SK-N-SH (cell line): ENCODE measurements at regions not wholly inside any gene's neighbourhood (a gene's known extent, or its start where the extent isn't known, plus 50 kb on each side); places are given as distances from the start of the nearest gene placed in this dataset.
A peak's percentile ranks its signal among the peaks of the same experiment; 100 is the strongest.

Source experiments
- CTCF ChIA-PET: fragments of 300-600, 350-600 bp; formaldehyde crosslinking; extraction: SDS; loops from one replicate; lab custom pipeline; 2021; lab: Yijun Ruan, JAX
- POLR2A ChIA-PET: fragments of 350-600 bp; sonication (Branson Sonifier 250); formaldehyde crosslinking; extraction: SDS; loops from one replicate; lab custom pipeline; 2020; ENCODE audit warnings: antibody characterized with exemption, inconsistent platforms; lab: Yijun Ruan, JAX
- DNase-seq: peaks from one replicate; pipeline ENCODE4 v3.0.0; 2012
- H2AFZ ChIP-seq: fragments of 200-600 bp; sonication (generic); 2 replicates; pipeline ENCODE4 v1.8.1; 2016; ENCODE audit warnings: antibody characterized with exemption, mild to moderate bottlenecking, low read depth
- H3F3A ChIP-seq: fragments of 200-600 bp; sonication (generic); replicated peaks from 2 replicates; pipeline ENCODE3; 2016; ENCODE audit warnings: antibody characterized with exemption, mild to moderate bottlenecking; ENCODE audit not compliant: insufficient read depth
- H3K27ac ChIP-seq, 2 experiments: fragments of 200-500 bp in 1 of 2; fragments of 200-600 bp in 1 of 2; sonication (Bioruptor generic) in 1 of 2; sonication (generic), shearing (Covaris generic) in 1 of 2; 2 replicates each; pipeline versions ENCODE4 v1.5.1 to v1.6.1; 2014 to 2016; ENCODE audit warnings: low read depth in 2 of 2, inconsistent platforms in 1 of 2, low read length in 1 of 2, mild to moderate bottlenecking in 1 of 2, mixed read lengths in 1 of 2
- H3K27me3 ChIP-seq: fragments of 200-600 bp; sonication (generic), shearing (Covaris generic); 2 replicates; pipeline ENCODE4 v1.6.1; 2016; ENCODE audit warnings: mixed run types; ENCODE audit not compliant: insufficient read depth
- H3K36me3 ChIP-seq, 2 experiments: fragments of 200-500 bp in 1 of 2; fragments of 200-600 bp in 1 of 2; sonication (Bioruptor generic) in 1 of 2; sonication (generic) in 1 of 2; replicated peaks in 1 of 2; 2 replicates each; pipeline versions ENCODE3 to v1.5.1; 2014 to 2016; ENCODE audit warnings: low read length in 1 of 2, mild to moderate bottlenecking in 1 of 2; ENCODE audit not compliant: insufficient read depth in 2 of 2, control insufficient read depth in 1 of 2
- H3K4me1 ChIP-seq, 2 experiments: fragments of 200-500 bp in 1 of 2; fragments of 200-600 bp in 1 of 2; sonication (Bioruptor generic) in 1 of 2; sonication (generic), shearing (Covaris generic) in 1 of 2; 2 replicates each; pipeline versions ENCODE4 v1.5.1 to v1.6.1; 2014 to 2016; ENCODE audit warnings: low read depth in 1 of 2, low read length in 1 of 2, mixed run types in 1 of 2; ENCODE audit not compliant: insufficient read depth in 2 of 2, control insufficient read depth in 1 of 2
- H3K4me2 ChIP-seq: fragments of 200-600 bp; sonication (generic), shearing (Covaris generic); 2 replicates; pipeline ENCODE4 v1.6.1; 2017; ENCODE audit warnings: mixed run types
- H3K4me3 ChIP-seq, 2 experiments: fragments of 200-500 bp in 1 of 2; fragments of 200-600 bp in 1 of 2; sonication (Bioruptor generic) in 1 of 2; sonication (generic), shearing (Covaris generic) in 1 of 2; 2 replicates each; pipeline versions ENCODE4 v1.5.1 to v1.8.1; 2014 to 2016; ENCODE audit warnings: low read depth in 2 of 2, inconsistent platforms in 1 of 2, low read length in 1 of 2, mild to moderate bottlenecking in 1 of 2, mixed read lengths in 1 of 2, moderate library complexity in 1 of 2
- H3K79me2 ChIP-seq: fragments of 200-600 bp; sonication (generic); 2 replicates; pipeline ENCODE4 v1.8.1; 2017; ENCODE audit warnings: mild to moderate bottlenecking; ENCODE audit not compliant: insufficient read depth
- H3K9ac ChIP-seq: fragments of 200-600 bp; sonication (generic); 2 replicates; pipeline ENCODE4 v1.6.1; 2017; ENCODE audit warnings: mixed run types
- H3K9me2 ChIP-seq: fragments of 200-600 bp; sonication (generic); 2 replicates; pipeline ENCODE4 v1.6.1; 2017; ENCODE audit warnings: mixed run types
- H3K9me3 ChIP-seq: fragments of 200-600 bp; sonication (generic); 2 replicates; pipeline ENCODE4 v1.6.1; 2017; ENCODE audit warnings: mixed run types, mild to moderate bottlenecking, moderate library complexity
- H4K20me1 ChIP-seq: fragments of 200-600 bp; sonication (generic); 2 replicates; pipeline ENCODE4 v1.6.1; 2017; ENCODE audit warnings: mild to moderate bottlenecking, mixed run types; ENCODE audit not compliant: insufficient read depth
- ELF1 ChIP-seq: IDR thresholded peaks from 2 replicates; pipeline ENCODE4 v1.4.0; 2012
- FOSL2 ChIP-seq: IDR thresholded peaks from 2 replicates; pipeline ENCODE4 v1.4.0; 2012; ENCODE audit warnings: low read depth, mild to moderate bottlenecking, moderate library complexity, borderline replicate concordance
- FOXJ3 ChIP-seq: sonication (generic); formaldehyde crosslinking; IDR thresholded peaks from 2 replicates; pipeline ENCODE4 v1.5.1; 2020; ENCODE audit warnings: mild to moderate bottlenecking, missing genetic modification reagents
- FOXM1 ChIP-seq: IDR thresholded peaks from 2 replicates; pipeline ENCODE4 v1.4.0; 2012; ENCODE audit warnings: low read depth, mild to moderate bottlenecking
- GABPA ChIP-seq: IDR thresholded peaks from 2 replicates; pipeline ENCODE4 v1.4.0; 2012; ENCODE audit warnings: low read depth, mild to moderate bottlenecking
- JUND ChIP-seq: IDR thresholded peaks from 2 replicates; pipeline ENCODE4 v1.4.0; 2012
- NRF1 ChIP-seq: IDR thresholded peaks from 2 replicates; pipeline ENCODE4 v1.6.1; 2012; ENCODE audit warnings: low read depth, mild to moderate bottlenecking, low read length
- POLR2AphosphoS5 ChIP-seq: IDR thresholded peaks from 2 replicates; pipeline ENCODE4 v1.6.1; 2012; ENCODE audit warnings: low read depth, low read length
- RAD21 ChIP-seq: IDR thresholded peaks from 2 replicates; pipeline ENCODE4 v1.6.1; 2012; ENCODE audit warnings: mild to moderate bottlenecking, low read length
- RXRA ChIP-seq: IDR thresholded peaks from 2 replicates; pipeline ENCODE4 v1.4.0; 2012; ENCODE audit warnings: low read depth, mild to moderate bottlenecking, borderline replicate concordance
- SIN3A ChIP-seq: IDR thresholded peaks from 2 replicates; pipeline ENCODE4 v1.6.1; 2012; ENCODE audit warnings: low read depth, mild to moderate bottlenecking, low read length, moderate library complexity, borderline replicate concordance
- SMC3 ChIP-seq: IDR thresholded peaks from 2 replicates; pipeline ENCODE4 v1.6.1; 2012; ENCODE audit warnings: low read depth, low read length, improper control_type of control experiment
- TCF12 ChIP-seq: IDR thresholded peaks from 2 replicates; pipeline ENCODE4 v1.4.0; 2012
- WGBS: methylation state at CpG from one replicate; pipeline ENCODE4 v1.1.6; 2017; ENCODE audit warnings: low lambda C conversion rate; 5-methylcytosine and 5-hydroxymethylcytosine counted together
- TF ChIP-seq, protein P1 (sequence below): fragments of 150-350 bp; IDR thresholded peaks from 2 replicates; pipeline ENCODE4 v1.6.1; 2017; ENCODE audit warnings: antibody characterized with exemption, low read length, low read depth, borderline replicate concordance
- TF ChIP-seq, protein P2 (sequence below): fragments of 200-600 bp; sonication (generic); IDR thresholded peaks from 2 replicates; pipeline ENCODE4 v1.6.1; 2017; ENCODE audit warnings: antibody characterized with exemption, mild to moderate bottlenecking, moderate library complexity
- TF ChIP-seq, protein P3 (sequence below): IDR thresholded peaks from 2 replicates; pipeline ENCODE4 v1.4.0; 2012; ENCODE audit warnings: low read depth, borderline replicate concordance
- TF ChIP-seq, protein P4 (sequence below): IDR thresholded peaks from 2 replicates; pipeline ENCODE4 v1.4.0; 2012; ENCODE audit warnings: low read depth, borderline replicate concordance
- TF ChIP-seq, protein P5 (sequence below): IDR thresholded peaks from 2 replicates; pipeline ENCODE4; 2012
- TF ChIP-seq, protein P6 (sequence below): IDR thresholded peaks from 2 replicates; pipeline ENCODE4 v1.6.1; 2012; ENCODE audit warnings: mild to moderate bottlenecking, low read depth, low read length, moderate library complexity

DNA sequence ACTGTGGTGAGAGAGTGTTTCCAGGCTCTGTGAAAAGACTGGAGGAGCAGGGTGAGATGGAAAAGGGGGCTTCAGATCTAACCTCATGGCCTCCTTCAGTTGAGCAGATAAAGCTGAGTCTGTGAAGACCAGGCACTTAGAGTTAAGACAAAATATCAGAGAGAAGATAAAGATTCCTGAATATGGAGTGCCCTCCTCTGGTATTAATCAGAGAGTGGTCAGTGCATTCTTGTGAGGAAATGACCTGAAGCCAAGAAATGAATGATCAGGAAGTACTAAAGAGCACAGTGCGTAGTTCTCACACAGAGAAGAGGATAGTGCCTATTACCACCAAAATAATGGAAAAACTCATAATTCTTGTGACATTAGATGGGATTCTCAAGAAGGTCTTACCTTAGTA is 1417.0 kb upstream of the ACO1 start:
- TF ChIP-seq RAD21: peak; percentile 71
- TF ChIP-seq SMC3: peak; percentile 52
- TF ChIP-seq JUND: no peak
- no peak for TF ChIP-seq FOXM1
- TF ChIP-seq, protein P1, sequence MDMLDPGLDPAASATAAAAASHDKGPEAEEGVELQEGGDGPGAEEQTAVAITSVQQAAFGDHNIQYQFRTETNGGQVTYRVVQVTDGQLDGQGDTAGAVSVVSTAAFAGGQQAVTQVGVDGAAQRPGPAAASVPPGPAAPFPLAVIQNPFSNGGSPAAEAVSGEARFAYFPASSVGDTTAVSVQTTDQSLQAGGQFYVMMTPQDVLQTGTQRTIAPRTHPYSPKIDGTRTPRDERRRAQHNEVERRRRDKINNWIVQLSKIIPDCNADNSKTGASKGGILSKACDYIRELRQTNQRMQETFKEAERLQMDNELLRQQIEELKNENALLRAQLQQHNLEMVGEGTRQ: no peak
- TF ChIP-seq FOXJ3 (CRISPR knock-in tag): no peak
- TF ChIP-seq, protein P2, sequence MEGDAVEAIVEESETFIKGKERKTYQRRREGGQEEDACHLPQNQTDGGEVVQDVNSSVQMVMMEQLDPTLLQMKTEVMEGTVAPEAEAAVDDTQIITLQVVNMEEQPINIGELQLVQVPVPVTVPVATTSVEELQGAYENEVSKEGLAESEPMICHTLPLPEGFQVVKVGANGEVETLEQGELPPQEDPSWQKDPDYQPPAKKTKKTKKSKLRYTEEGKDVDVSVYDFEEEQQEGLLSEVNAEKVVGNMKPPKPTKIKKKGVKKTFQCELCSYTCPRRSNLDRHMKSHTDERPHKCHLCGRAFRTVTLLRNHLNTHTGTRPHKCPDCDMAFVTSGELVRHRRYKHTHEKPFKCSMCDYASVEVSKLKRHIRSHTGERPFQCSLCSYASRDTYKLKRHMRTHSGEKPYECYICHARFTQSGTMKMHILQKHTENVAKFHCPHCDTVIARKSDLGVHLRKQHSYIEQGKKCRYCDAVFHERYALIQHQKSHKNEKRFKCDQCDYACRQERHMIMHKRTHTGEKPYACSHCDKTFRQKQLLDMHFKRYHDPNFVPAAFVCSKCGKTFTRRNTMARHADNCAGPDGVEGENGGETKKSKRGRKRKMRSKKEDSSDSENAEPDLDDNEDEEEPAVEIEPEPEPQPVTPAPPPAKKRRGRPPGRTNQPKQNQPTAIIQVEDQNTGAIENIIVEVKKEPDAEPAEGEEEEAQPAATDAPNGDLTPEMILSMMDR: peak; percentile 60
- WGBS: 61% methylated on average over 1 of the region's 1 CpG
- POLR2A ChIA-PET: no interaction called here

DNA sequence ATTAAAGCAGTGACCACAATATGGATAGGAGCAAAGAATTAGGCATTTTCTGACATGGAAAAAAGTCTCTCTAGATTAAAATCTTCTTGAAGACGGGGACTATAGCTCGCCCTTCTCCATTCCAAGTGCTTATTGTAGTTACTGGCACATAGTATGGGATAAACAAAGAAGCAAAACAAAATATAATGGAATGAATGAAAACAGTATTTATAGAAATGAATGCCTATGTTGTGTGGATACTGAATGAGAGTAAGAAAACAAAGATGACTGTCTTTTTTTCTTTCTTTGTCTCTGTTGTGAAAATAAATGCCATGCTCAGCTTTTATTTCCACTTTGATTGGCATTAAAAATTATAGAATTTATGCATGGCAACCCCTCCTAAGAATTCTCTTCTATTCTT is 1414.3 kb upstream of the ACO1 start:
- POLR2A ChIA-PET: no interaction called here
- H3F3A ChIP-seq: peaks cover 5% of the 10 kb centered on the region
- TF ChIP-seq GABPA (no peak), FOSL2 (no peak), NRF1 (no peak), POLR2AphosphoS5 (no peak), RAD21 (no peak), SMC3 (no peak), SIN3A (no peak), TCF12 (no peak), RXRA (no peak), ELF1 (no peak), JUND (no peak)
- TF ChIP-seq, protein P3, sequence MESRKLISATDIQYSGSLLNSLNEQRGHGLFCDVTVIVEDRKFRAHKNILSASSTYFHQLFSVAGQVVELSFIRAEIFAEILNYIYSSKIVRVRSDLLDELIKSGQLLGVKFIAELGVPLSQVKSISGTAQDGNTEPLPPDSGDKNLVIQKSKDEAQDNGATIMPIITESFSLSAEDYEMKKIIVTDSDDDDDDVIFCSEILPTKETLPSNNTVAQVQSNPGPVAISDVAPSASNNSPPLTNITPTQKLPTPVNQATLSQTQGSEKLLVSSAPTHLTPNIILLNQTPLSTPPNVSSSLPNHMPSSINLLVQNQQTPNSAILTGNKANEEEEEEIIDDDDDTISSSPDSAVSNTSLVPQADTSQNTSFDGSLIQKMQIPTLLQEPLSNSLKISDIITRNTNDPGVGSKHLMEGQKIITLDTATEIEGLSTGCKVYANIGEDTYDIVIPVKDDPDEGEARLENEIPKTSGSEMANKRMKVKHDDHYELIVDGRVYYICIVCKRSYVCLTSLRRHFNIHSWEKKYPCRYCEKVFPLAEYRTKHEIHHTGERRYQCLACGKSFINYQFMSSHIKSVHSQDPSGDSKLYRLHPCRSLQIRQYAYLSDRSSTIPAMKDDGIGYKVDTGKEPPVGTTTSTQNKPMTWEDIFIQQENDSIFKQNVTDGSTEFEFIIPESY: no peak
- TF ChIP-seq, protein P4, sequence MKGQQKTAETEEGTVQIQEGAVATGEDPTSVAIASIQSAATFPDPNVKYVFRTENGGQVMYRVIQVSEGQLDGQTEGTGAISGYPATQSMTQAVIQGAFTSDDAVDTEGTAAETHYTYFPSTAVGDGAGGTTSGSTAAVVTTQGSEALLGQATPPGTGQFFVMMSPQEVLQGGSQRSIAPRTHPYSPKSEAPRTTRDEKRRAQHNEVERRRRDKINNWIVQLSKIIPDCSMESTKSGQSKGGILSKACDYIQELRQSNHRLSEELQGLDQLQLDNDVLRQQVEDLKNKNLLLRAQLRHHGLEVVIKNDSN: no peak
- TF ChIP-seq, protein P5, sequence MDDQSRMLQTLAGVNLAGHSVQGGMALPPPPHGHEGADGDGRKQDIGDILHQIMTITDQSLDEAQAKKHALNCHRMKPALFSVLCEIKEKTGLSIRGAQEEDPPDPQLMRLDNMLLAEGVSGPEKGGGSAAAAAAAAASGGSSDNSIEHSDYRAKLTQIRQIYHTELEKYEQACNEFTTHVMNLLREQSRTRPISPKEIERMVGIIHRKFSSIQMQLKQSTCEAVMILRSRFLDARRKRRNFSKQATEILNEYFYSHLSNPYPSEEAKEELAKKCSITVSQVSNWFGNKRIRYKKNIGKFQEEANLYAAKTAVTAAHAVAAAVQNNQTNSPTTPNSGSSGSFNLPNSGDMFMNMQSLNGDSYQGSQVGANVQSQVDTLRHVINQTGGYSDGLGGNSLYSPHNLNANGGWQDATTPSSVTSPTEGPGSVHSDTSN: no peak
- TF ChIP-seq, protein P6, sequence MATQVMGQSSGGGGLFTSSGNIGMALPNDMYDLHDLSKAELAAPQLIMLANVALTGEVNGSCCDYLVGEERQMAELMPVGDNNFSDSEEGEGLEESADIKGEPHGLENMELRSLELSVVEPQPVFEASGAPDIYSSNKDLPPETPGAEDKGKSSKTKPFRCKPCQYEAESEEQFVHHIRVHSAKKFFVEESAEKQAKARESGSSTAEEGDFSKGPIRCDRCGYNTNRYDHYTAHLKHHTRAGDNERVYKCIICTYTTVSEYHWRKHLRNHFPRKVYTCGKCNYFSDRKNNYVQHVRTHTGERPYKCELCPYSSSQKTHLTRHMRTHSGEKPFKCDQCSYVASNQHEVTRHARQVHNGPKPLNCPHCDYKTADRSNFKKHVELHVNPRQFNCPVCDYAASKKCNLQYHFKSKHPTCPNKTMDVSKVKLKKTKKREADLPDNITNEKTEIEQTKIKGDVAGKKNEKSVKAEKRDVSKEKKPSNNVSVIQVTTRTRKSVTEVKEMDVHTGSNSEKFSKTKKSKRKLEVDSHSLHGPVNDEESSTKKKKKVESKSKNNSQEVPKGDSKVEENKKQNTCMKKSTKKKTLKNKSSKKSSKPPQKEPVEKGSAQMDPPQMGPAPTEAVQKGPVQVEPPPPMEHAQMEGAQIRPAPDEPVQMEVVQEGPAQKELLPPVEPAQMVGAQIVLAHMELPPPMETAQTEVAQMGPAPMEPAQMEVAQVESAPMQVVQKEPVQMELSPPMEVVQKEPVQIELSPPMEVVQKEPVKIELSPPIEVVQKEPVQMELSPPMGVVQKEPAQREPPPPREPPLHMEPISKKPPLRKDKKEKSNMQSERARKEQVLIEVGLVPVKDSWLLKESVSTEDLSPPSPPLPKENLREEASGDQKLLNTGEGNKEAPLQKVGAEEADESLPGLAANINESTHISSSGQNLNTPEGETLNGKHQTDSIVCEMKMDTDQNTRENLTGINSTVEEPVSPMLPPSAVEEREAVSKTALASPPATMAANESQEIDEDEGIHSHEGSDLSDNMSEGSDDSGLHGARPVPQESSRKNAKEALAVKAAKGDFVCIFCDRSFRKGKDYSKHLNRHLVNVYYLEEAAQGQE: no peak

More for the DNA sequence above, 1417.0 kb upstream of the ACO1 start:
- CTCF ChIA-PET: no interaction called here
- H4K20me1 ChIP-seq: no peaks in the 10 kb centered on the region
- H3K4me3 ChIP-seq: no peak overlapping the region
- H3F3A ChIP-seq: peaks cover 5% of the 10 kb centered on the region
- H3K9ac ChIP-seq: no peak overlapping the region
- H3K9me2 ChIP-seq: no peaks in the 10 kb centered on the region
- no peak for DNase-seq
- H3K36me3 ChIP-seq: no peaks in the 10 kb centered on the region
- no peaks in the 10 kb centered on the region; the same call in 1 of the 2 replicates for H3K9me3 ChIP-seq
- no peak overlapping the region for H3K4me2 ChIP-seq
- no peaks in the 10 kb centered on the region for H3K27me3 ChIP-seq
- no peaks in the 10 kb centered on the region; a peak in 1 of 4 replicates for H3K4me1 ChIP-seq
- H3K27ac ChIP-seq: no peak overlapping the region
- H2AFZ ChIP-seq: peak overlapping the region; percentile 62; the same call in 1 of the 2 replicates
- H3K79me2 ChIP-seq: no peaks in the 10 kb centered on the region

More for the DNA sequence above, 1414.3 kb upstream of the ACO1 start:
- H3K27ac ChIP-seq: no peak overlapping the region
- H3K9ac ChIP-seq: no peak overlapping the region
- no peaks in the 10 kb centered on the region for H3K27me3 ChIP-seq
- DNase-seq: no peak
- CTCF ChIA-PET: no interaction called here
- H3K4me1 ChIP-seq: no peaks in the 10 kb centered on the region; a peak in 1 of 4 replicates
- H3K4me2 ChIP-seq: no peak overlapping the region
- no peaks in the 10 kb centered on the region; the same call in 1 of the 2 replicates for H3K9me3 ChIP-seq
- H3K36me3 ChIP-seq: no peaks in the 10 kb centered on the region
- H2AFZ ChIP-seq: no peak overlapping the region; the same call in 1 of the 2 replicates
- H3K79me2 ChIP-seq: no peaks in the 10 kb centered on the region
- H3K9me2 ChIP-seq: no peaks in the 10 kb centered on the region
- 70% methylated on average over 2 of the region's 2 CpGs for WGBS
- no peak overlapping the region for H3K4me3 ChIP-seq
- H4K20me1 ChIP-seq: no peaks in the 10 kb centered on the region
